Hepatocyte (in vitro differentiated cells): ENCODE measurements at regions not wholly inside any gene's neighbourhood (a gene's known extent, or its start where the extent isn't known, plus 50 kb on each side); places are given as distances from the start of the nearest gene placed in this dataset.

Experiments used
- CTCF ChIP-seq: fragments of 200-600 bp; sonication (generic); IDR thresholded peaks from 2 replicates; pipeline ENCODE4 v1.5.1; 2016; ENCODE audit warnings: antibody characterized with exemption, mild to moderate bottlenecking; ENCODE audit not compliant: poor library complexity
- EZH2 ChIP-seq: fragments of 200-600 bp; sonication (generic); IDR thresholded peaks from 2 replicates; pipeline ENCODE4 v1.6.1; 2016; ENCODE audit warnings: antibody characterized with exemption, mild to moderate bottlenecking, borderline replicate concordance
- EZH2phosphoT487 ChIP-seq: fragments of 200-600 bp; sonication (generic); IDR thresholded peaks from one replicate; pipeline ENCODE4 v1.6.1; 2018; ENCODE audit warnings: antibody characterized with exemption, mild to moderate bottlenecking, low read depth, moderate library complexity; ENCODE audit not compliant: unreplicated experiment, severe bottlenecking

DNA sequence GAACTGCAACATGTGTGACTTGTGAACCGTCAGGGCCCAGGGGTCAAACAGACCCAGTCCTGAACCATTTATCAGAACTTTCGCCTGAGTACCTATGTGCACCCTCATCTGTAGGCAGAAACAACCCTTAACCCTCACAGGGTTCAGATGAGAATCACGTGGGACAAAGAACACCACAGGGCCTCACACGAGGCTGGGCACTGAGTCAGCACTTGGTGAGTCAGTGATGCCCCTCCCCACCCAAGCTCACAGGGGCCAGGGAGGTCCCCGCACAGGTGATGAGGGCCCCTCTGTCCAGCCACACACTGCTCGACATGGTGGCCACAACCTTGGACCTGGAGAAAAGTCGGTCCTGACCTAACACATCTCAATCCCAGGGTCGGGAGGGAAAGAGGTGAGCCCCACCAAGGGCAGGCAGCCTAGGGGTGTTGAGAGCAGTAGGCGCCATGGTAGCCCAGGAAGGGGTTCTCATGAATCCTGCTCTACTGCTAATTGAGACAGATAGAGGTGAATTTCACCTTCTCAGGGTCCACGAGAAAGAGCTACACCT, 176.4 kb downstream of the SHANK2 start:
- TF ChIP-seq EZH2: no peak
- no peak for TF ChIP-seq CTCF
- TF ChIP-seq EZH2phosphoT487: no peak
